ENCODE measurements at regions not wholly inside any gene's neighbourhood (a gene's known extent, or its start where the extent isn't known, plus 50 kb on each side); places are given as distances from the start of the nearest gene placed in this dataset.
"Not testable (repeated sequence)": the region's sequence is repeated elsewhere in the genome, so short reads cannot be mapped to it uniquely, and the experiment has no call there.

DNA sequence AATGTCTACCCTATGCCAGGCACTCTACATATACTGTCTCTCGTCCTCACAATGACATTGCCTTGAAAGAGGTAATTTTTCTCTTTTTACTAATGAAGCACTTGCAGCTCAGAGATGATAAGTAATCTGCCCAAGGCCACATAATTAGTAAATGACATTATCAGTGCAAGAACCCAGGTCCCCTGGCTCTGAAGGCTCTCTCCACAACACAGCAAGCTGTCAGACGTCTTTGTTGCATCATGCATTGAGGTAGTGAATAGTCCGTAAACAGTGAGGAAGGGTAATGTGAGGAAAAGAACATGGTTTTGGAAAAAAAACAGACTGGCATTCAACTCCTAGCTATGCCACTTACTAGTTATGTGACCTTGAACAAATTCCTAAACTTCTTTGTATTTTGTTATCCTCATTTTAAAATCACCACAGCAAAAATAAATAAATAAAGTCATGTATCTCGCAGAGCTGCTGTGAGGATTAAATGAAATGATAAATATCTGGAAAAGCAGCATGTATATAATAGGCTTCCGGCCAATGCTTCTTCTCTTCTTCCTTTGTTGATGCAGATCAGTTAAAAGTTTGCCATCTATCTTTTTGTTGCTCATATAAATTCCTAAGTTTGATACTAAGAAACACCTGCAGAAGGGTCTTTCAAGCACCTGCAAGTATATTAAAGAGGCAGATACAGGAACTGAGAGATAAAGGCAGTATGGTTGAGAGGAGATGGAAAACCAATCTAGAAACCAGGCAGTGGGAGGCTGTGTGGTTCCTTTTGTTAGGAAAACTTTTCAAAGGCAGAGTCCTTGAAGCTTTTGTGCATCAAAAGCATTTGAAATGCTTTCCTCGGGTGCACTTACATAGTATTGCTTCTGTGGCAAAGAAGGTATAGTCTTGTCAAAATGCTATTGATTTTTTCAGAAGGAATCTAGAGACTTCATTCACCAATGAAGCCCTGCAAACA lies 82.8 kb downstream of the BTG1 start:
- no peaks in the 10 kb centered on the region for H3K27me3 ChIP-seq
- no peaks in the 10 kb centered on the region for H4K20me1 ChIP-seq (ENCODE audit: insufficient read depth, poor library complexity, severe bottlenecking)
- H3K4me3 ChIP-seq = no peak overlapping the region
- TF ChIP-seq, protein P1, sequence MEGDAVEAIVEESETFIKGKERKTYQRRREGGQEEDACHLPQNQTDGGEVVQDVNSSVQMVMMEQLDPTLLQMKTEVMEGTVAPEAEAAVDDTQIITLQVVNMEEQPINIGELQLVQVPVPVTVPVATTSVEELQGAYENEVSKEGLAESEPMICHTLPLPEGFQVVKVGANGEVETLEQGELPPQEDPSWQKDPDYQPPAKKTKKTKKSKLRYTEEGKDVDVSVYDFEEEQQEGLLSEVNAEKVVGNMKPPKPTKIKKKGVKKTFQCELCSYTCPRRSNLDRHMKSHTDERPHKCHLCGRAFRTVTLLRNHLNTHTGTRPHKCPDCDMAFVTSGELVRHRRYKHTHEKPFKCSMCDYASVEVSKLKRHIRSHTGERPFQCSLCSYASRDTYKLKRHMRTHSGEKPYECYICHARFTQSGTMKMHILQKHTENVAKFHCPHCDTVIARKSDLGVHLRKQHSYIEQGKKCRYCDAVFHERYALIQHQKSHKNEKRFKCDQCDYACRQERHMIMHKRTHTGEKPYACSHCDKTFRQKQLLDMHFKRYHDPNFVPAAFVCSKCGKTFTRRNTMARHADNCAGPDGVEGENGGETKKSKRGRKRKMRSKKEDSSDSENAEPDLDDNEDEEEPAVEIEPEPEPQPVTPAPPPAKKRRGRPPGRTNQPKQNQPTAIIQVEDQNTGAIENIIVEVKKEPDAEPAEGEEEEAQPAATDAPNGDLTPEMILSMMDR (IDR thresholded peaks at IDR 0.05; ENCODE audit: poor library complexity) = no peak
- TF ChIP-seq EZH2phosphoT487 (IDR thresholded peaks at IDR 0.05; ENCODE audit: low read depth, severe bottlenecking, unreplicated experiment) (no peak), EZH2 (IDR thresholded peaks at IDR 0.05; ENCODE audit: borderline replicate concordance) (no peak)
- no peak overlapping the region for H3K4me2 ChIP-seq
- DNase-seq (ENCODE audit: low spot score) = no peak
- peaks cover 14% of the 10 kb centered on the region for H3K4me1 ChIP-seq (ENCODE audit: insufficient read depth)
- no peaks in the 10 kb centered on the region for H3K9me3 ChIP-seq (ENCODE audit: low read depth)
- H3K79me2 ChIP-seq = no peaks in the 10 kb centered on the region
- H2AFZ ChIP-seq = no peak overlapping the region
- H3K27ac ChIP-seq = no peak overlapping the region
- H3K36me3 ChIP-seq (replicated peaks; ENCODE audit: insufficient read depth, low read depth) = no peaks in the 10 kb centered on the region
- no peaks in the 10 kb centered on the region for H3K9me2 ChIP-seq (replicated peaks; ENCODE audit: insufficient read depth)
- 74% methylated on average over 6 of the region's 6 CpGs for WGBS (ENCODE audit: low lambda C conversion rate, missing lambda C conversion rate)

DNA sequence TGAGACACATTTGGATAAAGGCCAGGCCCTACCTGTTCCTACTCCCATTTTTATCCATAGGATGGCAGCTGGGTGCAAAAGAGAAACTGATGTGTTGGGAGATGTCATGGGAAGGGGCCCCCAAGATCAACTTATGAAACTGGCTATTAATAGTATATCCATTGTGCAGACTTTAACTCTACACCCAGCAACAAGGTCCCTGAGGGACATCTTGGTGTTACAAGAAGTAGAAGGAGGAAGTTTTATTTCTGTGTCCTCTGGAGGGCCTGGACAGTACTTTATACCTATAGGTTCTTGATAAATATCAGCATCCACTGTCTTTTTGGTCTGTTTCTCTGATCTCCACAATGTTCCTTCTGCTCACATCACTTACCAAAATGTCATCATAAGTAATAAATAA lies 84.6 kb downstream of the BTG1 start:
- no peaks in the 10 kb centered on the region for H3K27me3 ChIP-seq
- no peaks in the 10 kb centered on the region for H3K9me3 ChIP-seq (ENCODE audit: low read depth)
- H3K9me2 ChIP-seq (replicated peaks; ENCODE audit: insufficient read depth) = no peaks in the 10 kb centered on the region
- no peak for TF ChIP-seq EZH2phosphoT487 (IDR thresholded peaks at IDR 0.05; ENCODE audit: low read depth, severe bottlenecking, unreplicated experiment)
- H3K4me1 ChIP-seq (ENCODE audit: insufficient read depth) = peaks cover 14% of the 10 kb centered on the region
- no peaks in the 10 kb centered on the region for H3K36me3 ChIP-seq (replicated peaks; ENCODE audit: insufficient read depth, low read depth)
- no peak overlapping the region for H2AFZ ChIP-seq
- H3K4me3 ChIP-seq = no peak overlapping the region
- H4K20me1 ChIP-seq (ENCODE audit: insufficient read depth, poor library complexity, severe bottlenecking) = no peaks in the 10 kb centered on the region
- H3K27ac ChIP-seq = no peak overlapping the region
- H3K79me2 ChIP-seq = no peaks in the 10 kb centered on the region
- DNase-seq (ENCODE audit: low spot score) = no peak
- no peak overlapping the region for H3K4me2 ChIP-seq

DNA sequence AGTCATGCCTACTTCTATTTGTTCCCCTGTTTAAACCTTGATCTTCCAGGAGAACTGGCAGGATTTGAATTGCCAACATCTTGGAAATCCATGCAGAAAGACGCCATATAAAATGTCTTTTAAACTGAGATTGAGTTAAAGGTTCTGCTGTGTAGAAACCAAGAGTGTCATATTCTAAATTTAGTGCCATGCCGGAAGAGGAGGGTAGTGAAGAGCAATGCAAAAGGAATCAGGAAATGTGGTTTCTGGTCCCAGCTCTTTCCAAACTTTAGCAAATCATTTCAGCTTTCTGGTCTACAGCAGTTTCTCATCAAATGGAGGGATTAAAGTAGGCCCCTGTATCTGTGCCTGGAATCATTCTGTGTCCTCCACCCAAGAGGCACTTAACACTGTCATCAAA lies 85.7 kb downstream of the BTG1 start:
- Histone ChIP-seq H3K4me3 (no peak overlapping the region), H3K9me3 (ENCODE audit: low read depth) (no peaks in the 10 kb centered on the region), H3K36me3 (replicated peaks; ENCODE audit: insufficient read depth, low read depth) (no peaks in the 10 kb centered on the region), H3K79me2 (no peaks in the 10 kb centered on the region), H3K9me2 (replicated peaks; ENCODE audit: insufficient read depth) (no peaks in the 10 kb centered on the region), H2AFZ (no peak overlapping the region), H3K4me2 (no peak overlapping the region), H4K20me1 (ENCODE audit: insufficient read depth, poor library complexity, severe bottlenecking) (no peaks in the 10 kb centered on the region), H3K27ac (no peak overlapping the region), H3K4me1 (ENCODE audit: insufficient read depth) (peaks cover 14% of the 10 kb centered on the region), H3K27me3 (no peaks in the 10 kb centered on the region)
- DNase-seq (ENCODE audit: low spot score) = no peak
- TF ChIP-seq, protein P1 (IDR thresholded peaks at IDR 0.05; ENCODE audit: poor library complexity) = no peak
- TF ChIP-seq EZH2 (IDR thresholded peaks at IDR 0.05; ENCODE audit: borderline replicate concordance) = no peak
- TF ChIP-seq EZH2phosphoT487 (IDR thresholded peaks at IDR 0.05; ENCODE audit: low read depth, severe bottlenecking, unreplicated experiment) = no peak
- WGBS (ENCODE audit: low lambda C conversion rate, missing lambda C conversion rate) = 79% methylated on average over 2 of the region's 2 CpGs

DNA sequence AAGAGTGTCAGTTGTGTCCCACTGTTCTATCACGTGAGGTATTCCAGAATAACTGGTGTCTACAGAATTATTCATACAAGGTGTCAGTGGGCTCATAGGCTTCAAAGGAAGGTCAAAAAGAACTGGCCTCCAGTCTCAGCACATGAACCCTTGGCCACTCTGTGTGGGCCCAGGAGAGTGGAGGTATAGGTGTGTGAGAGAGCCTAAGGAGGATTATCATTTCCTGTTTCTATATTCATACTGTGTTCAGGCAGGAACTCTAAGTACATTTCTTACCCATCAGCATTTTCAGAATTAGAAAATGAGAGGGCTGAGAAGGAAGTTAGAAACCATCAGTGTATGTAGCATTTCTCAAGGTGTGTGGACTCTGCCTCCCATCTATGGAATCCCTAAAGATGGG lies 87.0 kb downstream of the BTG1 start:
- H3K4me1 ChIP-seq (ENCODE audit: insufficient read depth) = peaks cover 7% of the 10 kb centered on the region
- no peak overlapping the region for H3K27ac ChIP-seq
- H3K36me3 ChIP-seq (replicated peaks; ENCODE audit: insufficient read depth, low read depth) = no peaks in the 10 kb centered on the region
- H3K9me2 ChIP-seq (replicated peaks; ENCODE audit: insufficient read depth) = no peaks in the 10 kb centered on the region
- 87% methylated on average over 1 of the region's 1 CpG for WGBS (ENCODE audit: low lambda C conversion rate, missing lambda C conversion rate)
- no peaks in the 10 kb centered on the region for H3K9me3 ChIP-seq (ENCODE audit: low read depth)
- H3K27me3 ChIP-seq = no peaks in the 10 kb centered on the region
- TF ChIP-seq, protein P1 (IDR thresholded peaks at IDR 0.05; ENCODE audit: poor library complexity) = no peak
- no peak for TF ChIP-seq EZH2 (IDR thresholded peaks at IDR 0.05; ENCODE audit: borderline replicate concordance)
- TF ChIP-seq EZH2phosphoT487 (IDR thresholded peaks at IDR 0.05; ENCODE audit: low read depth, severe bottlenecking, unreplicated experiment) = no peak
- no peak overlapping the region for H3K4me2 ChIP-seq
- H3K4me3 ChIP-seq = no peak overlapping the region
- no peak overlapping the region for H2AFZ ChIP-seq
- no peak for DNase-seq (ENCODE audit: low spot score)
- H3K79me2 ChIP-seq = no peaks in the 10 kb centered on the region
- no peaks in the 10 kb centered on the region for H4K20me1 ChIP-seq (ENCODE audit: insufficient read depth, poor library complexity, severe bottlenecking)

DNA sequence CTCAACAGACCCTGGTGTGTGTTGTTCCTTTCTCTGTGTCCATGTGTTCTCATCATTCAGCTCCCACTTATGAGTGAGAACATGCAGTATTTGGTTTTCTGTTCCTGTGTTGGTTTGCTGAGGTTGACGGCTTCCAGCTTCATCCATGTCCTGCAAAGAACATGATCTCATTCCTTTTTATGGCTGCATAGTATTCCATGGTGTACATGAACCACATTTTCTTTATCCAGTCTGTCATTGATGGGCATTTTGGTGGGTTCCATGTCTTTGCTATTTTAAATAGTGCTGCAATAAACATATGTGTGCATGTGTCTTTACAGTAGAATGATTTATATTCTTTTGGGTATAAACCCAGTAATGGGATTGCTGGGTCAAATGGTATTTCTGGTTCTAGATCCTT lies 88.9 kb downstream of the BTG1 start:
- H3K9me3 ChIP-seq (ENCODE audit: low read depth); DNase-seq (ENCODE audit: low spot score); H3K4me1 ChIP-seq (ENCODE audit: insufficient read depth); H3K9me2 ChIP-seq (replicated peaks; ENCODE audit: insufficient read depth); H3K27me3 ChIP-seq; H3K27ac ChIP-seq; H3K36me3 ChIP-seq (replicated peaks; ENCODE audit: insufficient read depth, low read depth); H3K79me2 ChIP-seq; H2AFZ ChIP-seq; H4K20me1 ChIP-seq (ENCODE audit: insufficient read depth, poor library complexity, severe bottlenecking); H3K4me3 ChIP-seq; H3K4me2 ChIP-seq: not testable (repeated sequence)
- WGBS (ENCODE audit: low lambda C conversion rate, missing lambda C conversion rate) = 100% methylated on average over 1 of the region's 1 CpG

All from hepatocyte (in vitro differentiated cells).